ENCODE measurements at regions not wholly inside any gene's neighbourhood (a gene's known extent, or its start where the extent isn't known, plus 50 kb on each side); places are given as distances from the start of the nearest gene placed in this dataset.

- no peak overlapping the region for H2AK5ac ChIP-seq (ENCODE audit: low read depth, low read length)
- no peak overlapping the region for H3K4ac ChIP-seq (ENCODE audit: low read depth, low read length)
- no peak for TF ChIP-seq POLR2A (IDR thresholded peaks at IDR 0.05; ENCODE audit: low read depth, low read length)
- TF ChIP-seq RAD21 (IDR thresholded peaks at IDR 0.05; ENCODE audit: low read length), result no peak
- TF ChIP-seq MAZ (IDR thresholded peaks at IDR 0.05; ENCODE audit: borderline replicate concordance, low read depth, low read length), result no peak
- TF ChIP-seq MAFK (IDR thresholded peaks at IDR 0.05; ENCODE audit: low read depth, low read length), result no peak
- no peak for TF ChIP-seq MXI1 (IDR thresholded peaks at IDR 0.05; ENCODE audit: borderline replicate concordance, low read depth, low read length)
- no peak for TF ChIP-seq CHD1 (IDR thresholded peaks at IDR 0.05; ENCODE audit: low read depth, low read length)
- no peak for TF ChIP-seq RFX5 (IDR thresholded peaks at IDR 0.05; ENCODE audit: low read depth, low read length)
- TF ChIP-seq SMC3 (IDR thresholded peaks at IDR 0.05; ENCODE audit: low read depth, low read length), result no peak
- TF ChIP-seq CTCF (conservative IDR thresholded peaks at IDR 0.05; ENCODE audit: low read depth, low read length), result no peak
- TF ChIP-seq NFE2L2 (IDR thresholded peaks at IDR 0.05; ENCODE audit: low read depth, low read length), result no peak
- no peak for TF ChIP-seq USF2 (IDR thresholded peaks at IDR 0.05; ENCODE audit: low read depth, low read length)
- TF ChIP-seq ELK1 (IDR thresholded peaks at IDR 0.05; ENCODE audit: borderline replicate concordance, low read depth, low read length), result no peak
- TF ChIP-seq RCOR1 (IDR thresholded peaks at IDR 0.05; ENCODE audit: insufficient replicate concordance, low read length), result no peak
- no peak for TF ChIP-seq FOS (IDR thresholded peaks at IDR 0.05; ENCODE audit: low read depth, low read length)
- TF ChIP-seq BHLHE40 (IDR thresholded peaks at IDR 0.05; ENCODE audit: low read depth, low read length), result no peak
- TF ChIP-seq CEBPB (IDR thresholded peaks at IDR 0.05; ENCODE audit: low read depth, low read length), result no peak
- H3K27me3 ChIP-seq (ENCODE audit: control insufficient read depth, insufficient read depth, low read length), result no peaks in the 10 kb centered on the region
- no peaks in the 10 kb centered on the region for H3K9me1 ChIP-seq (ENCODE audit: insufficient read depth, low read length)
- BruUV-seq (replicated peaks), result no TSS peak
- intact Hi-C loops (cut with micrococcal nuclease) (no loop called here), dilution Hi-C loops (cut with HindIII; ENCODE audit: low sequenced_read_pairs, unreplicated experiment) (no loop called here), in situ Hi-C loops (cut with MboI; ENCODE audit: low sequenced_read_pairs) (no loop called here)
- no peaks in the 10 kb centered on the region for H3K4me1 ChIP-seq (ENCODE audit: control insufficient read depth, insufficient read depth, low read length)
- H3K9me3 ChIP-seq (ENCODE audit: control insufficient read depth, insufficient read depth, low read length), result peaks cover 14% of the 10 kb centered on the region
- H3K27ac ChIP-seq (ENCODE audit: insufficient read depth, low read length), result no peak overlapping the region
- no peaks in the 10 kb centered on the region for H4K20me1 ChIP-seq (ENCODE audit: insufficient read depth, low read length)
- no peak overlapping the region for H3K4me3 ChIP-seq (ENCODE audit: insufficient read depth, low read depth, low read length)
- H3K36me3 ChIP-seq (ENCODE audit: control insufficient read depth, insufficient read depth, low read length), result no peaks in the 10 kb centered on the region
- H3K18ac ChIP-seq (ENCODE audit: low read depth, low read length), result no peak overlapping the region
- ATAC-seq (ENCODE audit: low read depth), result no peak
- no peak for DNase-seq
- no peak overlapping the region for H4K5ac ChIP-seq (ENCODE audit: low read depth, low read length)
- H2BK5ac ChIP-seq (ENCODE audit: low read depth, low read length, poor library complexity, severe bottlenecking), result no peak overlapping the region
- H3K14ac ChIP-seq (replicated peaks; ENCODE audit: low read depth, low read length), result no peak overlapping the region
- H3K4me2 ChIP-seq (ENCODE audit: low read depth, low read length), result no peak overlapping the region
- 100% methylated on average over 2 of the region's 9 CpGs; no CpG with 5 or more reads in 1 of the 2 experiments for WGBS, 2 experiments (ENCODE audit: extremely low coverage in 2 of 2, insufficient read length in 1 of 2)
- no peak overlapping the region for H3K56ac ChIP-seq (ENCODE audit: extremely low read depth, insufficient read depth, low read length)
- no peak overlapping the region for H2AFZ ChIP-seq (replicated peaks; ENCODE audit: low read length, poor library complexity)
- no peak overlapping the region for H3K9ac ChIP-seq (ENCODE audit: low read depth, low read length)
- no peaks in the 10 kb centered on the region for H3K79me1 ChIP-seq (ENCODE audit: low read depth in 1 of 2, low read length in 2 of 2)
- no peak overlapping the region for H2AK9ac ChIP-seq (replicated peaks; ENCODE audit: low read depth, low read length, poor library complexity)
- no peak overlapping the region for H3K23ac ChIP-seq (ENCODE audit: low read depth, low read length)
- no peak overlapping the region for H2BK20ac ChIP-seq (ENCODE audit: low read depth, low read length)
- H4K91ac ChIP-seq (ENCODE audit: insufficient read depth, low read depth, low read length), result no peak overlapping the region
- H2BK15ac ChIP-seq (ENCODE audit: low read depth, low read length), result no peak overlapping the region
- POLR2A ChIA-PET (ENCODE audit: unreplicated experiment), result no interaction called here
- CTCF ChIA-PET, result no interaction called here
- no peak overlapping the region for H4K8ac ChIP-seq (ENCODE audit: low read depth in 2 of 2, low read length in 2 of 2)
- H2BK120ac ChIP-seq (ENCODE audit: low read depth, low read length), result no peak overlapping the region
Observed at GRCh38 chr17:33529816-33530215, 236.7 kb upstream of the ASIC2 start.

All from IMR-90 (cell line).